ENCODE measurements at regions not wholly inside any gene's neighbourhood (a gene's known extent, or its start where the extent isn't known, plus 50 kb on each side); places are given as distances from the start of the nearest gene placed in this dataset.

GRCh38 chr9:104448036-104448435 lies 56.0 kb upstream of the OR13F1 start:
- ChIA-PET CTCF (no interaction called here), POLR2A (no interaction called here)
- Histone ChIP-seq H3K4me3 (ENCODE audit: control insufficient read depth in 1 of 7, extremely low read depth in 1 of 7, insufficient read depth in 4 of 7, low read depth in 2 of 7, low read length in 6 of 7) (no peak overlapping the region), H3K4me1 (ENCODE audit: control extremely low read depth in 1 of 4, control insufficient read depth in 4 of 4, insufficient read depth in 4 of 4, low read length in 3 of 4) (no peaks in the 10 kb centered on the region), H3K9me3 (ENCODE audit: control extremely low read depth in 1 of 5, control insufficient read depth in 4 of 5, insufficient read depth in 2 of 5, low read depth in 1 of 5, low read length in 4 of 5) (no peaks in the 10 kb centered on the region), H3K36me3 (ENCODE audit: control insufficient read depth in 4 of 4, insufficient read depth in 4 of 4, low read length in 3 of 4) (no peaks in the 10 kb centered on the region), H3K27ac (ENCODE audit: insufficient read depth in 1 of 2, low read depth in 1 of 2, low read length in 2 of 2, poor library complexity in 1 of 2, severe bottlenecking in 2 of 2) (no peak overlapping the region), H3K27me3 (replicated peaks in 2 of 5; ENCODE audit: control insufficient read depth in 4 of 5, insufficient read depth in 5 of 5, low read length in 4 of 5) (no peaks in the 10 kb centered on the region)
- no peak for DNase-seq
- no CpG with 5 or more reads among the region's 5 CpGs for WGBS (ENCODE audit: insufficient coverage)
